Activated T-helper 1 cell treated with anti-CD3 and anti-CD28 coated beads, Interleukin-12 subunit alpha, Interleukin-12 subunit beta, Interleukin-2, Interleukin-4 antibody, amounts not matched to agents 30 ng/mL and 10 ng/mL and 1 ng/mL, durations not matched to agents 14 hours and 24 hours and 36 hours (primary cell): ENCODE measurements at regions not wholly inside any gene's neighbourhood (a gene's known extent, or its start where the extent isn't known, plus 50 kb on each side); places are given as distances from the start of the nearest gene placed in this dataset.

Source experiments
- DNase-seq: peaks from one replicate; pipeline ENCODE4 v3.0.0; 2021; ENCODE audit warnings: low spot score
- H3K27ac Mint-ChIP-seq: one replicate; pipeline ENCODE4 v1.8.0; 2021; ENCODE audit warnings: mild to moderate bottlenecking, mixed read lengths
- H3K27me3 Mint-ChIP-seq: one replicate; pipeline ENCODE4 v1.8.0; 2022; ENCODE audit warnings: mild to moderate bottlenecking, moderate library complexity, mixed read lengths; ENCODE audit not compliant: insufficient read depth
- H3K36me3 Mint-ChIP-seq: one replicate; pipeline ENCODE4 v1.8.0; 2021; ENCODE audit warnings: low read depth, mixed read lengths
- H3K4me1 Mint-ChIP-seq: one replicate; pipeline ENCODE4 v1.8.0; 2021; ENCODE audit warnings: low read depth, mixed read lengths
- H3K4me3 Mint-ChIP-seq: one replicate; pipeline ENCODE4 v1.8.0; 2021; ENCODE audit warnings: mild to moderate bottlenecking, moderate library complexity, mixed read lengths
- H3K9me3 Mint-ChIP-seq: one replicate; pipeline ENCODE4 v1.8.0; 2021; ENCODE audit warnings: mixed read lengths
- intact Hi-C: fragments of 100-400 bp; cut with micrococcal nuclease; formaldehyde crosslinking; loops from one replicate; pipeline ENCODE4 v1.15.1; 2024

- no peaks in the 10 kb centered on the region for H3K27me3 Mint-ChIP-seq
Observed at GRCh38 chr22:48739348-48740085, 1088.2 kb downstream of the BRD1 start.

DNA sequence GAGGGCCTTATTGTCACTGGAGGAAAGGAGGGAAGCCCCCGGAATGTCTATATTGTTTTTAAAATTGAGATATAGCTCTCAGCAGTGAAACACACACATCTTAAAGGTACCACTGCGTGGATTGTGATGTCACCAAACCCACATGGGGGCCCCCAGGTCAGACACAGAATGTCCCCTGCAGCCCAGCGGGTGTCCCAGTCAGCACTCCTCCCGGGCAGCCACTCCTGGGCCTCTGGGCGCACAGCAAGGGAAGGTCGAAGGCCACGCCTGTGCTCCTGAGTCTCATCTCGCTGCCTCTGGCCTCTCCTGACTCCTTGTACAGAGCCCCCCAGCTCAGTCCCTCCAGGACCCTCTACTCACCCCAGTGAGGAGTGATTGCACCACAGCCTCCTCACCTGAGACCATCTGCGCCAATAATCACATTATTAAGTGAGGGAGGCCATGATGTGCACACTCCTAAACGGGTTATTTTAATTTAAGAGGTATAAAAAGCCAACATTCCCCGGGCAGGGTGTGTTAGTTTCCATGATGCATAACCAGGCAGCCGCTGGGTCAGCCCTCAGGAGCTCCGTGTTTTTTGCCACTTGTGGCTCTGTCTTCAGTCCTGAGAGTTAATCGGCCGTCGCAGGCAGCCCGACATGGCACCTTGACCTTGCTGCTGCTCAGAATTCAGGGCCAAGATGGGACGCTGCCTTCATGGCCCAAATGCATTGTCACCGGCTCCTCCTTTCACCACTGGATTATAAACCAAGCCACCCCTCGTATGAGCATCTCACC lies 1089.3 kb downstream of the BRD1 start:
- DNase-seq: no peak
- no peak overlapping the region for H3K4me3 Mint-ChIP-seq
- H3K4me1 Mint-ChIP-seq: no peaks in the 10 kb centered on the region
- H3K9me3 Mint-ChIP-seq: no peaks in the 10 kb centered on the region
- no peak overlapping the region for H3K27ac Mint-ChIP-seq
- intact Hi-C loops: no loop called here
- H3K36me3 Mint-ChIP-seq: no peaks in the 10 kb centered on the region
- no peaks in the 10 kb centered on the region for H3K27me3 Mint-ChIP-seq

More at GRCh38 chr22:48739348-48740085, 1088.2 kb downstream of the BRD1 start:
- H3K27ac Mint-ChIP-seq: no peak overlapping the region
- H3K4me1 Mint-ChIP-seq: no peaks in the 10 kb centered on the region
- no peaks in the 10 kb centered on the region for H3K9me3 Mint-ChIP-seq
- H3K36me3 Mint-ChIP-seq: no peaks in the 10 kb centered on the region
- H3K4me3 Mint-ChIP-seq: no peak overlapping the region
- intact Hi-C loops: no loop called here
- no peak for DNase-seq

DNA sequence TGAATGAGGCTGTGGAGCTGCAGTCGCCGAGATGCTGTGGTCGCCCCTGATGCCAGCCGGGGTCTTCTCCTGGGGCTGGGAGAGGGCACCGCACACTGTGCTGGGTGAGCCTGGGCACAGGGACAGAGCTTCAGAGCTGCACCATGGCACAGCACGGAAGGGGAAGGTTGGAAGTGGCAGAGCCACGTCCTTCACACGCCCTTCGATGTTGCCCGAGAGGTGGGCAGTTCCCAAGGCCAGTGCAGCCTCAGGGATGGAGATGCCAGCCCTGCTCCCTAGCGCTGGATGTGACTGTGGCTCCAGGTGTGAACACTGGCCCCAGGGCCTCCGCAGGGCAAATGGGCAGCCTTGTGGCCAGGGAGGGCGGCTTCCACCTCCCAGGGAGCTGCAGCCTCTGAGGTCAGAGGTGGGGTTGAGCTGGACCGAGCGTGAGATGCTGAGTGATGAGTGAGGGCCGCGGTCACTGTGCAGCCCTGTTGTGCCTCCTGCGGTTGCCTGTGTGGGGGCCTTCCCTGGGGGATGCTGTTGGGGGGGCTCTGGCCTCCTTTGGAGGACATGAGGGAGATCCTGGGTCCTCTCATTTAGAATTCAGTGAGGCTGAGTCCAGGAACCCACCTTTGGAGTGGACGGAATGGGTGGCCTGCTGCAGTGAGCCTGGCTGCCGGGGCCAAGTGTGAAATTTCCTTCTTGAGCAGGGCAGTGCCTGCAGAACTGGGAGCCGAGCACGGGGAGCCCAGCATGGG lies 1090.0 kb downstream of the BRD1 start:
- Mint-ChIP-seq H3K36me3 (no peaks in the 10 kb centered on the region), H3K9me3 (no peaks in the 10 kb centered on the region), H3K4me3 (no peak overlapping the region), H3K27ac (no peak overlapping the region), H3K27me3 (no peaks in the 10 kb centered on the region), H3K4me1 (no peaks in the 10 kb centered on the region)
- intact Hi-C loops: no loop called here
- DNase-seq: no peak

DNA sequence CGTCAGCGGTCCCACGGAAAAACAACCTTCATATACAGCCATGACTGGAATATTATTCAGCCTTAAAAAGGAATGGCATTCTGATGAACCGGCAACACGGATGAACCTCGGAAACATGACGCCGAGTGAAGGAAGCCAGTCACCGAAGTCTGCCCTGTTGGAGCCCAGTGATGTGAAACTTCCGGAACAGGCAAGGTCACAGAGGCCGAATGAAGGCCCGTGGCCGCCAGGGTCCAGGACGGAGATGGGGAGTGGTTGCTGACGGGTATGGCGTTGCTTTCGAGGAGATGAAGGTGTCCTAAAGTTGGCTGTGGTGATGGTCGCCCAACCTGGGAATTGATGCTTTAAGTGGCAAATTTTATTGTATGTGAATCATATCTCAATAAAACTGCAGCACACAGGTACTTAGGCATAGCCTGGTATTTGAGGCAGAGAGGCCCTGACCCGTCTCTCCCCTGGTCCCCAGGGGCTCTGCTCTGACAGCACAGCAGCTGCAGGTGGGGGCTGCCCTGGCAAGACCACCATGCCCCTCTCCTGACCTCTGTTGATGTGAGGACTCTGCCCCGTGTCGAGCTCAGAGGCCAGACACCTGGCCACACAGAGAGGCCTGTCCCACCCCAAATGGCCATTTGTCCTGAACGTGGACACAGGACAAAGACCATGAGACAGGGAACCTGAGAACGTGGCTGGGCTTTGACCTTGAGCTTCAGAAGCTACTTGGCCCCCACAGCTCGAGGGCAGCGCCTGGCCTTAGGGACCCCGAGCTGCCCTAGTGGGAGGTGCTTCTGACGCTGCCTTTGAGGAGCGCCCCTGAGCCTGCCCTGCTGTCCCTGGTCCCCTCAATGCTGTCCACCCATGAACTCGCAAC lies 1090.8 kb downstream of the BRD1 start:
- H3K27ac Mint-ChIP-seq: no peak overlapping the region
- no peak overlapping the region for H3K4me3 Mint-ChIP-seq
- H3K4me1 Mint-ChIP-seq: no peaks in the 10 kb centered on the region
- intact Hi-C loops: no loop called here
- no peak for DNase-seq
- H3K27me3 Mint-ChIP-seq: no peaks in the 10 kb centered on the region
- H3K9me3 Mint-ChIP-seq: no peaks in the 10 kb centered on the region
- no peaks in the 10 kb centered on the region for H3K36me3 Mint-ChIP-seq

GRCh38 chr22:48734961-48735360 lies 1092.7 kb downstream of the BRD1 start:
- intact Hi-C loops: no loop called here
- Mint-ChIP-seq H3K9me3 (no peaks in the 10 kb centered on the region), H3K4me3 (no peak overlapping the region), H3K27ac (no peak overlapping the region), H3K4me1 (no peaks in the 10 kb centered on the region), H3K36me3 (no peaks in the 10 kb centered on the region), H3K27me3 (no peaks in the 10 kb centered on the region)
- DNase-seq: no peak

GRCh38 chr22:48734359-48734758 lies 1093.3 kb downstream of the BRD1 start:
- Mint-ChIP-seq H3K27ac (no peak overlapping the region), H3K9me3 (no peaks in the 10 kb centered on the region), H3K4me1 (no peaks in the 10 kb centered on the region), H3K36me3 (no peaks in the 10 kb centered on the region), H3K27me3 (no peaks in the 10 kb centered on the region), H3K4me3 (no peak overlapping the region)
- intact Hi-C loops: no loop called here
- DNase-seq: no peak

- peaks cover 7% of the 10 kb centered on the region for H3K9me3 Mint-ChIP-seq
- DNase-seq: no peak
- intact Hi-C loops: no loop called here
- no peak overlapping the region for H3K27ac Mint-ChIP-seq
- no peaks in the 10 kb centered on the region for H3K36me3 Mint-ChIP-seq
- no peaks in the 10 kb centered on the region for H3K27me3 Mint-ChIP-seq
- no peak overlapping the region for H3K4me3 Mint-ChIP-seq
- H3K4me1 Mint-ChIP-seq: no peaks in the 10 kb centered on the region
Observed at GRCh38 chr22:48729499-48730171, 1098.0 kb downstream of the BRD1 start.

GRCh38 chr22:48727454-48728058 lies 1100.1 kb downstream of the BRD1 start:
- no peak for DNase-seq
- intact Hi-C loops: no loop called here
- H3K36me3 Mint-ChIP-seq: no peaks in the 10 kb centered on the region
- peaks cover 7% of the 10 kb centered on the region for H3K9me3 Mint-ChIP-seq
- no peaks in the 10 kb centered on the region for H3K4me1 Mint-ChIP-seq
- no peak overlapping the region for H3K4me3 Mint-ChIP-seq
- no peaks in the 10 kb centered on the region for H3K27me3 Mint-ChIP-seq
- H3K27ac Mint-ChIP-seq: no peak overlapping the region

- DNase-seq: no peak
- intact Hi-C loops: no loop called here
- Mint-ChIP-seq H3K4me1 (no peaks in the 10 kb centered on the region), H3K27me3 (no peaks in the 10 kb centered on the region), H3K36me3 (no peaks in the 10 kb centered on the region), H3K4me3 (no peak overlapping the region), H3K27ac (no peak overlapping the region), H3K9me3 (peaks cover 7% of the 10 kb centered on the region)
Observed at GRCh38 chr22:48724899-48725298, 1102.8 kb downstream of the BRD1 start.

- no peak for DNase-seq
- H3K36me3 Mint-ChIP-seq: no peaks in the 10 kb centered on the region
- H3K27ac Mint-ChIP-seq: no peak overlapping the region
- no peak overlapping the region for H3K4me3 Mint-ChIP-seq
- H3K4me1 Mint-ChIP-seq: no peaks in the 10 kb centered on the region
- intact Hi-C loops: no loop called here
- H3K27me3 Mint-ChIP-seq: no peaks in the 10 kb centered on the region
- peaks cover 7% of the 10 kb centered on the region for H3K9me3 Mint-ChIP-seq
Observed at GRCh38 chr22:48722661-48723060, 1105.0 kb downstream of the BRD1 start.

- no peak overlapping the region for H3K27ac Mint-ChIP-seq
- intact Hi-C loops: no loop called here
- H3K4me3 Mint-ChIP-seq: no peak overlapping the region
- no peaks in the 10 kb centered on the region for H3K27me3 Mint-ChIP-seq
- peaks cover 4% of the 10 kb centered on the region for H3K9me3 Mint-ChIP-seq
- H3K4me1 Mint-ChIP-seq: no peaks in the 10 kb centered on the region
- DNase-seq: no peak
- no peaks in the 10 kb centered on the region for H3K36me3 Mint-ChIP-seq
Observed at GRCh38 chr22:48721395-48721669, 1106.3 kb downstream of the BRD1 start.
